Chondrocyte (in vitro differentiated cells): ENCODE measurements at regions not wholly inside any gene's neighbourhood (a gene's known extent, or its start where the extent isn't known, plus 50 kb on each side); places are given as distances from the start of the nearest gene placed in this dataset.

Experiments
- DNase-seq: peaks from one replicate; pipeline ENCODE4 v3.0.0; 2021; ENCODE audit warnings: mixed read lengths, low spot score
- H3K27ac Mint-ChIP-seq: one replicate; pipeline ENCODE4 v1.8.0; 2021; ENCODE audit warnings: mild to moderate bottlenecking, moderate library complexity, mixed read lengths; ENCODE audit not compliant: unreplicated experiment
- H3K27me3 Mint-ChIP-seq: 2 replicates; pipeline ENCODE4 v1.8.0; 2021; ENCODE audit warnings: low read depth, mixed read lengths
- H3K36me3 Mint-ChIP-seq: 2 replicates; pipeline ENCODE4 v1.8.0; 2021; ENCODE audit warnings: low read depth, mixed read lengths
- H3K4me1 Mint-ChIP-seq: 2 replicates; pipeline ENCODE4 v1.8.0; 2021; ENCODE audit warnings: low read depth, mild to moderate bottlenecking, mixed read lengths
- H3K4me3 Mint-ChIP-seq: one replicate; pipeline ENCODE4 v1.8.0; 2021; ENCODE audit warnings: mild to moderate bottlenecking, moderate library complexity, mixed read lengths; ENCODE audit not compliant: unreplicated experiment
- H3K9me3 Mint-ChIP-seq: 2 replicates; pipeline ENCODE4 v1.8.0; 2021; ENCODE audit warnings: low read depth, mixed read lengths
- TF ChIP-seq, protein P1 (sequence below): fragments of 200-600 bp; sonication (generic); IDR thresholded peaks from 2 replicates; pipeline ENCODE4 v1.5.0; 2021; ENCODE audit warnings: antibody characterized with exemption, mild to moderate bottlenecking, moderate library complexity

DNA sequence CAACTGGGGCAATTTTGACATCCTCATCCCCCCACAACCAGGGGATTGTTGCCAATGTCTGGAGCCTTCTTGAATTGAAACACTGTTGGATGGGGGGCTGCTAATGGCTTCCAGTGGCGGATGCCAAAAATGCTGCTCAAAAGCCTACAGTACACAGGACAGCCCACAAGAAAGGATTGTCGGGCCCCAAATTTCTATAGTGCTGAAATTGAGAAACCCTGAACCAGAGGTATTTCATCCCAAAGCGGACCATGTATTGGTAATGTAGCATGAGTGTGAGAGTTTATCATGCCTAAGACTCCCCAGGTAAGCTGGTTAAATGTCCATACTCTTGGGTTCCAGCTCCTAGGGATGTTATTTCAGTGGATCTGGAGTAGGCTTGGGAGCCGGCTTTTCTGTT is 544.0 kb downstream of the BCL11B start:
- Mint-ChIP-seq H3K36me3 (no peaks in the 10 kb centered on the region), H3K9me3 (no peaks in the 10 kb centered on the region), H3K27me3 (peaks cover 11% of the 10 kb centered on the region), H3K4me3 (no peak overlapping the region), H3K4me1 (no peaks in the 10 kb centered on the region), H3K27ac (no peak overlapping the region)
- DNase-seq, result no peak
- TF ChIP-seq, protein P1, sequence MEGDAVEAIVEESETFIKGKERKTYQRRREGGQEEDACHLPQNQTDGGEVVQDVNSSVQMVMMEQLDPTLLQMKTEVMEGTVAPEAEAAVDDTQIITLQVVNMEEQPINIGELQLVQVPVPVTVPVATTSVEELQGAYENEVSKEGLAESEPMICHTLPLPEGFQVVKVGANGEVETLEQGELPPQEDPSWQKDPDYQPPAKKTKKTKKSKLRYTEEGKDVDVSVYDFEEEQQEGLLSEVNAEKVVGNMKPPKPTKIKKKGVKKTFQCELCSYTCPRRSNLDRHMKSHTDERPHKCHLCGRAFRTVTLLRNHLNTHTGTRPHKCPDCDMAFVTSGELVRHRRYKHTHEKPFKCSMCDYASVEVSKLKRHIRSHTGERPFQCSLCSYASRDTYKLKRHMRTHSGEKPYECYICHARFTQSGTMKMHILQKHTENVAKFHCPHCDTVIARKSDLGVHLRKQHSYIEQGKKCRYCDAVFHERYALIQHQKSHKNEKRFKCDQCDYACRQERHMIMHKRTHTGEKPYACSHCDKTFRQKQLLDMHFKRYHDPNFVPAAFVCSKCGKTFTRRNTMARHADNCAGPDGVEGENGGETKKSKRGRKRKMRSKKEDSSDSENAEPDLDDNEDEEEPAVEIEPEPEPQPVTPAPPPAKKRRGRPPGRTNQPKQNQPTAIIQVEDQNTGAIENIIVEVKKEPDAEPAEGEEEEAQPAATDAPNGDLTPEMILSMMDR, result no peak

DNA sequence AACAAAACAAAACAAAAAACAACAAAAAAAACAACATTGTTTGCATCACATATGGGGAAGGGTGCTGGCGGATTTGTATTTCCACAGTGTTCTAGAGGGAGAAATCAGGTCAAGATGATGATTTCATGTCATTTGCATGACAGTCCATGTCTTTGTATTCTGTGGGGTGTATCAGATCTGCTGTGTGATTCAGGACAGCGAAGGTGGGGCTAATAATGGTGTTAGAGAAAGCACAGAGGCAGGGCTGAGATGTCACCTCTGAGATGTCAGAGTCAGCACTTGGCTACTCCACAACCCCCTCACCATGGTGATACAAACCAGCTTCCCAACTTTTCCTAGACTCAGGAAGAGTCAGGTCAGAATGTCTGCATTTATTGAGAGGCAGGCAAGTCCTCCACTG is 543.2 kb downstream of the BCL11B start:
- Mint-ChIP-seq H3K27me3 (peaks cover 9% of the 10 kb centered on the region), H3K27ac (no peak overlapping the region), H3K4me1 (no peaks in the 10 kb centered on the region), H3K4me3 (no peak overlapping the region), H3K9me3 (no peaks in the 10 kb centered on the region), H3K36me3 (no peaks in the 10 kb centered on the region)
- DNase-seq, result no peak
- TF ChIP-seq, protein P1, result no peak

DNA sequence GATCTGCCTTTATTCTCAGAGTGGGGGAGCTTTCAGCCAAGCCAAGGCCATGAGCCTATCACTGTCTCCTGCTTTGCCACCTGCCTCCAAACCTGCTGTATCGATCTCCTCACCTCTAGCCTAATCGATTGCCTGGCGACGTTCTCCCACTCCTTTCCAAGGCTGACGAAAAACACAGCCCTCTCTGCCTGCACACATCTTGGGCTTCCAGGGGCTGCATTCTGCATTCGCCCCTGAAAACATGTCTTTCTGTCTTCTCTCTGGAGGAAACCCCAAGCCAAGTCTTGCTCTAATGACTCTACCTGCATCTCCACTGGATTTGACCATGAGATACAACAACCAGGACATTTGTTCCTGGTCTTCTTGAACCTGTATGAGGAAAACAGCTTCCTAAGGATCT is 540.7 kb downstream of the BCL11B start:
- Mint-ChIP-seq H3K4me1 (no peaks in the 10 kb centered on the region), H3K27me3 (peaks cover 1% of the 10 kb centered on the region), H3K4me3 (no peak overlapping the region), H3K9me3 (peaks cover 4% of the 10 kb centered on the region), H3K36me3 (no peaks in the 10 kb centered on the region), H3K27ac (no peak overlapping the region)
- TF ChIP-seq, protein P1, result no peak
- DNase-seq, result no peak

DNA sequence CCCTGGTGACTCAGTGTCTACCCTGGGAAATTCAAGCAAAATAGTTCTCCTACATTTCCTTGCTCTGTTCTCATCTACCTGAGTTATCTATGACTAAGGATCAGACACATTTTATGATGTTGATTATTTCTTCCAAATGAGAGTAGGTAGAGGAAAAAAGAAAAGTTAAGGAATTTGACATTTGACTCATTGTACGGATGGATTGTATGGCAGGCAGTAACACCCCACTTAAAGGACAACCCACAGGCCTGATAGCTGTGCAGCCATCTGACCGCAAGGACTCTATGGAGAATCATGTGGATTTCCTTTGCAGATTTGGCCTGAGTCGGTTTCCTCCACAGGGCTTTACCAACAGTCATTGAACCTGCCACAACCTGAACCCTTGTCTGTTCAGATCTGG is 540.3 kb downstream of the BCL11B start:
- Mint-ChIP-seq H3K27me3 (peaks cover 1% of the 10 kb centered on the region), H3K36me3 (no peaks in the 10 kb centered on the region), H3K27ac (no peak overlapping the region), H3K4me3 (no peak overlapping the region), H3K9me3 (peaks cover 4% of the 10 kb centered on the region), H3K4me1 (no peaks in the 10 kb centered on the region)
- no peak for DNase-seq
- TF ChIP-seq, protein P1, result no peak

DNA sequence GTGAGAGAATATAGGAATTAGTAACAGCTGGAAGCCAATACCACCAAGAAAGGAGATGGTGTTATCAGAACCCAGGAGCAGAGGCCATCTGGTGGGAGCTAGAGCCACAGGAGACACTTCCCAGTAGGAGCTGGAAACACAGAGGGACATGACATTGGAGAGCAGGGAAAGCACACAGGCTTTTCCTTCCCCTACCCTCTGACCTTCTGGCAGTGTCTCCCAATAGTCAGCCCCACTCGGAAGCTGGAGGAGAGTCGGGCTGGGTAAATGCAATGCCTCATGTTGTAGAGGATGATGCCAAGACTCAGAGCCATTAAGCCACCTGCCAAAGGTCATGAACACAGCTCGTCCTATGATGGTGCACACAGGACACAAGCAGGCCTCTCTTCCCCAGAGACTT is 538.5 kb downstream of the BCL11B start:
- Mint-ChIP-seq H3K27me3 (peaks cover 1% of the 10 kb centered on the region), H3K9me3 (peaks cover 4% of the 10 kb centered on the region), H3K36me3 (no peaks in the 10 kb centered on the region), H3K4me3 (no peak overlapping the region), H3K4me1 (no peaks in the 10 kb centered on the region), H3K27ac (no peak overlapping the region)
- TF ChIP-seq, protein P1, result no peak
- no peak for DNase-seq
